ENCODE measurements at regions not wholly inside any gene's neighbourhood (a gene's known extent, or its start where the extent isn't known, plus 50 kb on each side); places are given as distances from the start of the nearest gene placed in this dataset.

GRCh38 chr12:24446287-24446686 lies 496.8 kb upstream of the SOX5 start:
- Histone ChIP-seq H3K4ac (ENCODE audit: low read depth, low read length) (no peak overlapping the region), H2AFZ (replicated peaks; ENCODE audit: low read length, poor library complexity) (no peak overlapping the region), H3K14ac (replicated peaks; ENCODE audit: low read depth, low read length) (no peak overlapping the region), H3K9me1 (ENCODE audit: insufficient read depth, low read length) (no peaks in the 10 kb centered on the region), H3K9me3 (ENCODE audit: control insufficient read depth, insufficient read depth, low read length) (no peaks in the 10 kb centered on the region), H4K5ac (ENCODE audit: low read depth, low read length) (no peak overlapping the region), H2BK15ac (ENCODE audit: low read depth, low read length) (no peak overlapping the region), H3K4me3 (ENCODE audit: insufficient read depth, low read depth, low read length) (no peak overlapping the region), H2BK120ac (ENCODE audit: low read depth, low read length) (no peak overlapping the region), H3K79me1 (ENCODE audit: low read depth in 1 of 2, low read length in 2 of 2) (peaks cover 5 to 15% of the 10 kb centered on the region in 2 experiments; a peak in 3 of 4 replicates), H3K23ac (ENCODE audit: low read depth, low read length) (no peak overlapping the region), H3K36me3 (ENCODE audit: control insufficient read depth, insufficient read depth, low read length) (no peaks in the 10 kb centered on the region), H2AK5ac (ENCODE audit: low read depth, low read length) (no peak overlapping the region), H4K8ac (ENCODE audit: low read depth in 2 of 2, low read length in 2 of 2) (no peak overlapping the region), H3K56ac (ENCODE audit: extremely low read depth, insufficient read depth, low read length) (no peak overlapping the region), H3K18ac (ENCODE audit: low read depth, low read length) (no peak overlapping the region), H2BK20ac (ENCODE audit: low read depth, low read length) (no peak overlapping the region), H3K9ac (ENCODE audit: low read depth, low read length) (no peak overlapping the region), H3K4me1 (ENCODE audit: control insufficient read depth, insufficient read depth, low read length) (peaks cover 1% of the 10 kb centered on the region; the same call in 1 of the 2 replicates), H4K20me1 (ENCODE audit: insufficient read depth, low read length) (no peaks in the 10 kb centered on the region), H3K4me2 (ENCODE audit: low read depth, low read length) (no peak overlapping the region), H3K27ac (ENCODE audit: insufficient read depth, low read length) (no peak overlapping the region), H2BK5ac (ENCODE audit: low read depth, low read length, poor library complexity, severe bottlenecking) (no peak overlapping the region), H2AK9ac (replicated peaks; ENCODE audit: low read depth, low read length, poor library complexity) (no peak overlapping the region), H4K91ac (ENCODE audit: insufficient read depth, low read depth, low read length) (no peak overlapping the region), H3K27me3 (ENCODE audit: control insufficient read depth, insufficient read depth, low read length) (no peaks in the 10 kb centered on the region)
- ChIA-PET POLR2A (ENCODE audit: unreplicated experiment) (no interaction called here), CTCF (no interaction called here)
- ATAC-seq (ENCODE audit: low read depth), result no peak
- intact Hi-C loops (cut with micrococcal nuclease) (no loop called here), in situ Hi-C loops (cut with MboI; ENCODE audit: low sequenced_read_pairs) (no loop called here), dilution Hi-C loops (cut with HindIII; ENCODE audit: low sequenced_read_pairs, unreplicated experiment) (no loop called here)
- no TSS peak for BruUV-seq (replicated peaks)
- TF ChIP-seq CHD1 (IDR thresholded peaks at IDR 0.05; ENCODE audit: low read depth, low read length) (no peak), RCOR1 (IDR thresholded peaks at IDR 0.05; ENCODE audit: insufficient replicate concordance, low read length) (no peak), BHLHE40 (IDR thresholded peaks at IDR 0.05; ENCODE audit: low read depth, low read length) (no peak), CEBPB (IDR thresholded peaks at IDR 0.05; ENCODE audit: low read depth, low read length) (no peak), RAD21 (IDR thresholded peaks at IDR 0.05; ENCODE audit: low read length) (no peak), FOS (IDR thresholded peaks at IDR 0.05; ENCODE audit: low read depth, low read length) (no peak), POLR2A (IDR thresholded peaks at IDR 0.05; ENCODE audit: low read depth, low read length) (no peak), RFX5 (IDR thresholded peaks at IDR 0.05; ENCODE audit: low read depth, low read length) (no peak)
- peak; percentile 41 for DNase-seq

All from IMR-90 (cell line).